ENCODE measurements at regions not wholly inside any gene's neighbourhood (a gene's known extent, or its start where the extent isn't known, plus 50 kb on each side); places are given as distances from the start of the nearest gene placed in this dataset.

GRCh38 chr2:117631152-117631945, 183.1 kb upstream of the DDX18 start:
- no peak for DNase-seq
- Histone ChIP-seq H3K9me3 (no peaks in the 10 kb centered on the region), H3K4me1 (no peaks in the 10 kb centered on the region), H3K27me3 (no peaks in the 10 kb centered on the region), H3K27ac (no peak overlapping the region), H3K4me3 (no peak overlapping the region), H3K36me3 (no peaks in the 10 kb centered on the region)
- TF ChIP-seq POLR2A (IDR thresholded peaks at IDR 0.05) (no peak), CTCF (IDR thresholded peaks at IDR 0.05) (no peak)

- H3K27me3 ChIP-seq, result no peaks in the 10 kb centered on the region
- H3K4me3 ChIP-seq, result no peak overlapping the region
- no peaks in the 10 kb centered on the region for H3K36me3 ChIP-seq
- TF ChIP-seq POLR2A (IDR thresholded peaks at IDR 0.05) (no peak), CTCF (IDR thresholded peaks at IDR 0.05) (no peak)
- no peak for DNase-seq
- H3K27ac ChIP-seq, result no peak overlapping the region
- H3K9me3 ChIP-seq, result no peaks in the 10 kb centered on the region
- H3K4me1 ChIP-seq, result no peaks in the 10 kb centered on the region
Measured at GRCh38 chr2:117635481-117635880, 179.0 kb upstream of the DDX18 start.

- Histone ChIP-seq H3K9me3 (no peaks in the 10 kb centered on the region), H3K27ac (no peak overlapping the region), H3K36me3 (no peaks in the 10 kb centered on the region), H3K4me1 (no peaks in the 10 kb centered on the region), H3K4me3 (no peak overlapping the region), H3K27me3 (no peaks in the 10 kb centered on the region)
- no peak for TF ChIP-seq CTCF (IDR thresholded peaks at IDR 0.05)
- TF ChIP-seq POLR2A (IDR thresholded peaks at IDR 0.05), result no peak
- DNase-seq, result no peak
Measured at GRCh38 chr2:117639401-117639800, 175.1 kb upstream of the DDX18 start.

- H3K27me3 ChIP-seq, result no peaks in the 10 kb centered on the region
- DNase-seq, result no peak
- H3K4me1 ChIP-seq, result no peaks in the 10 kb centered on the region
- H3K9me3 ChIP-seq, result no peaks in the 10 kb centered on the region
- TF ChIP-seq POLR2A (IDR thresholded peaks at IDR 0.05) (no peak), CTCF (IDR thresholded peaks at IDR 0.05) (no peak)
- H3K4me3 ChIP-seq, result no peak overlapping the region
- no peak overlapping the region for H3K27ac ChIP-seq
- no peaks in the 10 kb centered on the region for H3K36me3 ChIP-seq
Measured at GRCh38 chr2:117644403-117644802, 170.1 kb upstream of the DDX18 start.

- Histone ChIP-seq H3K27me3 (no peaks in the 10 kb centered on the region), H3K4me3 (no peak overlapping the region), H3K9me3 (no peaks in the 10 kb centered on the region), H3K27ac (no peak overlapping the region), H3K4me1 (no peaks in the 10 kb centered on the region), H3K36me3 (no peaks in the 10 kb centered on the region)
- TF ChIP-seq CTCF (IDR thresholded peaks at IDR 0.05) (no peak), POLR2A (IDR thresholded peaks at IDR 0.05) (no peak)
- no peak for DNase-seq
Measured at GRCh38 chr2:117645458-117645857, 169.0 kb upstream of the DDX18 start.

All from Peyer's patch (tissue), 4 donors.